Stimulated activated naive CD8-positive, alpha-beta T cell treated with anti-CD3 and anti-CD28 coated beads, Interleukin-15, Interleukin-2, amounts not matched to agents 100 U/mL and 50 U/mL, for 24 hours (primary cell): ENCODE measurements at regions not wholly inside any gene's neighbourhood (a gene's known extent, or its start where the extent isn't known, plus 50 kb on each side); places are given as distances from the start of the nearest gene placed in this dataset.

Experiments
- ATAC-seq: fragments of 150-1000 bp; cut with Tn5 transposase; one replicate; pipeline ENCODE4 v1.10.0; 2021
- DNase-seq: peaks from one replicate; pipeline ENCODE4 v3.0.0; 2021

DNA sequence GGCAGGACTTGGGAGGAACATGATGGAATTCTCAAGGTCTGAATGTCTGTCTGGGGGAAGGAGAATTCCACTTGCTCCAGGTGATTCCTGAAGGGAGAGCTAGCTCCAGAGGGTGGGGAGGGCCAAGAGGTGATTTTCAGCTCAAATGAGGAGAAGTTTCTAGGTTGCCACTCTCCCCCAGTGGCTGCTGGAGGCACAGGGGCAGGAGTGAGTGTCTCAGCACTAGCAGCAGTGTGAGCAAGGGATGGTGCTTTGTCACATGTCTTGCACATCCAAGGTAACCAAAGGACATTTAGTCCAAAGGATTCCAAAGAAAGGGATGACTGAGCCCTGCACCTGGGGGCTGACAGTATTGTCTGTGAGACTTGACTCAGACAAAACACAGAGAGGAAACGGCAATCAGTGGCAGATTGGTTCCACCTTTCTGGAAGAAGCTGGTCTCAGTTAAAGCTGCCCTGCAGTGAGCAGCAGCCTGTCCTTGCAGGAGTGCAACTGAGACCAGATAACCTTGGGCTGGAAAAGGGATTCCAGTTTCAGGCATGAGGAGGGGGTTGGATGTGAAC lies 51.2 kb upstream of the PCBD1 start:
- ATAC-seq (no peak), DNase-seq (no peak)

DNA sequence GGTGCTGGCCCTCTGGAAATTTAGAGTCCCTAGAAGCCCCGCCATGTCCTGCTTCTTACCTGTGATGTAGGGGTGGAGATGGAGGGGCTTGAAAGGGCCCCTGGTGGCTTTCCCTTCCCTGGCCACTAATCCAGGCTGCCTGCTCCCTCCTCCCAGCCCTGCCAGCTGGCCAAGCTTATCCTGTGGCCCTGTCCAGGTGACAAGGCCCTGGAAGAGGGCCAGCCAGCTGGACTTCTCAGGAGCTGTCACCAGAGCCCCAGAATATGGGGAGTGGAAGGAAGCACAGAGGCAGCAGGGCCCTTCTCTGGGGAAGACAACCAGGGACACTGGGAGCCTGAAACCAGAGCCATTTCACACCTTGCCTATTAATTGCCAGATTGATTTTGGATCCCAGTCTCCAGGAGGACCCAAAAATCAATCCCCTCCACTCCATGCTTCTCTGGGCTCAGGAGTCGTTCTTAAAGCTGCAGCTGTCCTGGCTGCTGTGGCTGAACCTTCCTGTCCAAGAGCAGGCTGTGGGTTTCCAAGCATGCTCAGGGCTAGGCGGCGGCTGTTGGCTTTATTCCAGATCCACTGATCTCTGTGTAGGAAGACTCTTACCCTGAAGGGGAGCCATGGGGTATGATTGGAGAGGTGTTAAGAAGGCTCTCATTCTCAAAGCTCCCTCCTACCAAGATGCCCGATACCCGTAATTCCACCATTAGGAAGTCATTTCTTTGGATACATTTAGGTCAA lies 52.6 kb upstream of the PCBD1 start:
- DNase-seq (no peak), ATAC-seq (no peak)

DNA sequence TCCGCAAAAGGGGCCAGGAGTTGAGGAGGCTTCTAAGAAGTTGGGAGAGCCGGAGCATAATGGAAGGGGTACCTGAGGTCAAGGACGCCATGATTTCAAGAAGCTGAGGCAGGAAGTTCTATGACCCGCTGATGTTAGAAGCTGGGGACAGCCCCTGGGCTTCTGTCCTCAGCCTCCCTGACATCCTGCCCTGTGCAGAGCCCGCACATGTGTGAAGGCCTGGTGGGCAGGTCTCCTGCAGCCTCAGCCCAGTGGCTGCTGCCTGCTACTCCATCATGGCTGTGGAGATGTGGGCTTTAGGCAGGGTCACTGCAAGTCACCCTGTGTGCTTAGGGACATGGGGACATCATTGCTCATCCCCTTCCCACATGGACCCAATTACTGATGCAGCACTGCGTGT lies 53.8 kb upstream of the PCBD1 start:
- ATAC-seq, result no peak
- no peak for DNase-seq

DNA sequence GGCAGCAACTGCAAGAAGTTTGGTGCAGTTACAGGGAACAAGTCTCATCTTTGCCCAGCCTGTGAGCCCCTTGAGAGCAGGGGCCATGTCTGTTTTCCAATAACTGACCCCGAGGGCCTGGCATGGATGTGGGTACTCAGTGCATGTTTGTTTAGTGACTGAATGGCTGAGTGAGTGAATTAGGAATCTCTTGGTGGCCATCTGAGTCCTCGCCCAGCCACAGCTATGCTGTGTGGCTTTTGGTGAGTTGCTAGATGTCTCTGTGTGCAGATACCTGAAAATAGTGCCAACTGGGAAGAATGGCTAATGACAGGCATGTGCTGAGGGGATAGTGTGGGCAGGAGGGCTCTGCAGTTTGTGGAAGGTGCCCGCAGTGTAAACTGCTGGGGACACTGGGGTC lies 54.4 kb upstream of the PCBD1 start:
- no peak for ATAC-seq
- DNase-seq, result no peak

DNA sequence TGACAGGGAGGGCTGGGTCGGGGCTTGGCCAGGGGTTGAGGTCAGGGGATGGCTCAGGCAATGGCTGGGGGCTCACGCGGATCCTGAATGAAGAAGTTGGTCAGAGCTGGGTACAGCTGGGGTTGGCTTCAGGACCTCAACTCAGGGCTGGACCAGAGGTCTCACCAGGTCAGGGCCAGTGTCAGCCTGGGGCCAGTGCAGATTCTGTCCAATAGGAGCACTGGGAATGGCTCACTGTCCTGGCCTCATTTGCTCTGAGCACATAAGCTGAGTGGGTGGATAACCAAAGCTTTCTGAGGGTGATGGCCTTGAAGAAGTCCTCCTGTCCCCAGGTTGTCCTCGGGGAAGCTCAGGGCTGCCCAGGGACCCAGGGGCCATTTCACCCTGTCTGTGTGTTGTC lies 54.9 kb upstream of the PCBD1 start:
- no peak for DNase-seq

DNA sequence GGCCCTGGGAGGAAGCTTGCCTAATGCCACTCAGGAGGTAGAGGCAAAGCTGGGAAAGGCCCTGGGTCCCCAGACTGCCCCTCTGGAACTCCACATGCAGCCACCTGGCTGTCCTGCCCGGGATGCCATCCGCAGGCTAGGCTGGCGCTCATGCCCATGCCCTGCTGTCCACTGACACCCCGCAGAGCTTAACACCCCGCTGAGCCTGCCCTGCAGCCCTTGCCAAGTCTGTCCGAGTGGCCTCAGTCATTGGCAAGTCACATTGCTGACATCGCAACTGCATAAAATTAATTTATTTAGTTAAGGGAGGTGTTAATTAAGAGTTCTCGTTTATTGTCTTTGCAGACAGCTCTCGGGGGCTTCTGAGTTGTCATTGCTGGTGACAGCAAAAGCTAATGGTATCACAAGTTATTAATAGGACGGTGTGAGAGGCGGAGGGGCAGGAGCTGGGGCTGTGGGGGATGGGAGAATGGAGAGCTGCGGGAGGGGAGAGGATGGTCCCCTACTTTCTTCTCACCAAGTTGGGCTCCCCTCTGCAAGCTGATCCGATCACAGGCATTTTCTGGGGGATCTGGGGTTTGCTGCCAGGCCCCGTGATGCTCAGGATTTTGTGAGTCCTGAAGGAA lies 55.6 kb upstream of the PCBD1 start:
- ATAC-seq, result no peak

More for the DNA sequence above, 54.9 kb upstream of the PCBD1 start:
- no peak for ATAC-seq

DNA sequence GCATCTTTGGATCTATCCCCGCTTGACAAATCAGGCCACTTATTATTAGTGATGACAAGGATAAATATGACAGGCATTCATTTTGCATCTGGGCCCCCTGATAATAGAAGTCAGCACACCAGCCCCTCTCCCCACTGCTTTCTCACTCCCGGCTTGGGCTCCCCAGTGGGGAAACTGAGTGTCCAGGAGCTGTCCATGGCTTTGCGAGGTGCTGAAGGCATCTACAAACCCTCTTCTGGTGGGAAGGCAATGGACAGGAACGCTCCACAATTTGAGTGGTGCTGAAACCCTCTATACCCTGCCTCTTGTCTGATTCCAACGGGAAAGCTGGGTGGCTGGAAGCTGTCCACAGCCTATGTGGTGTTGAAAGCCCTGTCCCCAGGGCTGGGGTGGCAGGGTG lies 61.7 kb upstream of the PCBD1 start:
- DNase-seq (no peak), ATAC-seq (no peak)

More for the DNA sequence above, 55.6 kb upstream of the PCBD1 start:
- no peak for DNase-seq

DNA sequence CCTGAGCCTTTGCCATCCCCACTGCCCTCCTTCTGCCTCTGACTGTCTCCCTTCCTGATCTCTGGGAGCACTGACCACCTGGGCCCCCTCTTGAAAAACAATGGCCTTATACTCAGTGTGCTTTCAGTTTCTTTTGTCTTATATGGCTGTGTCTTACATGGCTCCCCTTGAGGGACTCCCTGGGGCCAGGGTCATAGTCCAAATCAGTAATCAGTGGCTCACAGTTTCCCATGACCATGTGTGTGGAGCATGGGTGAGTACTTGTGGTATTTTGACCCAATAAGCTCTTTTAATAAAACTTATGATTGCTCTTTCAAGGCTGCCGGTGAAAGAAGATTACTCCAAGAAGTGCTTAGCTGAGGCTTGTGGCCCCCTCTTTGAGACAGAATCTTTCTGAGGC lies 62.4 kb upstream of the PCBD1 start:
- ATAC-seq (no peak), DNase-seq (no peak)

DNA sequence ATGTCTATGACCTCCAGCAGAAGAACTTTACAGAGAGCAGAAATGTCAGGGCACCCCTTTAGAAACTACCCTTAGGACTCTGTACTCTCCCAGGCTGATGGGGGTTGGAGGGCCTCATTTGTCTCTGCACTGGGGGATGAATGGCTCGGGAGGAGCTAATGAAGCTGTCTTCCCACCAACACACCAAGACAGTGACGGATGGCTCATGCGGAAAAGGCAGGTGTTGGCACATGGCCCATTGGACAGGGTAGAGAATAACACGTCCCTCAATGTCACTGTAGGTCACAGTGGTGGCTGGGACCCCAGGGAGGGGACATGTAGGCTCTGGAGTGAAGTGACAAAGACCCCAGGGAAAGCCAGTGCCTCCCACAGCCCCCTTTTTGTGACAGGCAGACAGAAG lies 64.0 kb upstream of the PCBD1 start:
- ATAC-seq, result no peak
- no peak for DNase-seq

DNA sequence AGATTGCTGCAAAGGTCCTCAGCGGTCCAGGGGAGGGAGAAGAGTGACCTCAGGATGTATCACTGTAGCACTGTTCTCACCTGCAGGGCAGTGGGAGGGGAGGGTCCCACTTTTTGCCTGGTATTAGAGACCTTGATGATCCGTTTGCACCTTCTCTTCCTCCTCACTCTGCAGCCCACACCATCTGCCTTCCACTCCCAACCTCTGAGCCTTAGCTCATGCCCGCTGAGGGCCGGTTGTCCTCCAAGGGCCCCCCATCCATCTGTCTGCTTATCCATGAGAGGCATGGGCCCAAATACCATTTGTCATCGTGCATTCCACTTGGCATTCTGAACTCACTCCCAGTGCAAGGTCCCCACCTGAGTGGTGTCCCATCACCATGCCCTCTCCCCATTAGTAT lies 64.6 kb upstream of the PCBD1 start:
- no peak for ATAC-seq
- no peak for DNase-seq

DNA sequence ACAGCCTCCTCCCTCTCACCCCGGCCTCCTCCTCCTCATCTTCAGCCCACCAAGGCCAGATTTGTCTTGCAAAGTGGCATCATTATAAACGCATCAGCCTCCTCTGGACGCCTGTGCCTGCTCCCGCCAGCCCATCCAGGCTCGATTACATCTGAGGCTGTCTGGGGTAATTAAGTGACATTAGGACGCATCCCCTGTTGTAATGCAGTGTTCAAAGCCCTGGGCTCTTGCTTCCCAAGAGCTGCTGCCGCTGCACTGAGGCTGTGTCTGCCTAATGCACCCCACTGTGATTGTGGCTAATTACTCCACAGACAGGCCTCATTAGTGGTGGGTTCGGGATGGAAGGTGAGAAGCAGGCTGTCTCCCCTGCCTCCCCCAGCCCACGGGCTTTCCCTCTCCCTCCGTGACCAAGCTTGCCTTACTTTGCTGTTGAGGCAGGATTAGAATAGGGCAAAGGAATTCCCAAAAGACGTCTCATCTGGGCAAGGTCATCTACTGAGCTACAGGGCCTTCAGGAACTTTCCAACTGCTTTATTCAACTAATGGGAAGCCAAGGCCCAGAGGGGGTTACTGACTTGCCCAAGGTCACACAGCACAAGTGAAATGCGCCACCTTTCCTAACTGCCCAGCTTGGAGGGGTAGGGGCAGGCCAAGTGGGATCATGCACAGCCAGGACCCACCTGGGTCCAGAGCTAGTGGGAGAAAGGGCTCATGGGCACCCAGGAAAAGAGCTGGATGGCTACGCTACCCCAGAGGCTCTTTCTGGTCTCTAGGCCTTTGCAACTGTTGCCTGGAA lies 66.2 kb upstream of the PCBD1 start:
- ATAC-seq (no peak), DNase-seq (no peak)

DNA sequence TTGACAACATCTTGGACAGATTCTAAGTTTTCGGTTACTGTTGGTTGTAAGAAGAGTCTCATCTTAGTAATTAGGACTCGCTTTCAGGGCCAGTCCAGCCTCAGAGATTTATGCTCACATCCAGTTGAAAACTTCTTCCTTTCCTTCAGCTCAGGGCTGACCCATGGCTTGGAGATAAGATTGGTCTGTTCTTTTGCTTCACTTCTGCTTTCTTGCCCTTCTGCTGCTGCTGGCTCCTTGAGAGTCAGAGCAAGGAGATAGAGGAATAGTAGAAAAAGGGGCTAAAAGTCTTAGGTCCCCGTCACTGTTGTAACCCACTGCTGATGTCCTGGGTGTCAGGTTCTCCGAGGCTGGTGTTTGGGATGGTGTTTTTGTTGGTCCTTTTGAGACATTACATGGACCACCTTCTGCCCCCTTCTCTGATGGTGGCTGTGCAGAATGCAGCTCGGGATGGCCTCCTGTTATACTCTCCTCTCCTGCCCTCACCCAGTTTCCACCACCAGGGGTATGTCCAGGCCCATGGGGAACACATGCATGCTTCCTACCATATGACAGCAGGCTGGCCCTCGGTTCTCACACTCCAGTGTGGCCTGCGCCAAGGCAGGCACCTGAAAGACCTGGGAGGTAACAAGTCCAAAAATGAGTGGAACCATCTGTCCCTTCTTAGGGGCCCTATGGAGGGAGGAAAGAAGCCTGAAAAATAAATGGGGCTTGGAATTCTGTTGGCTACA lies 67.8 kb upstream of the PCBD1 start:
- ATAC-seq, result no peak
- DNase-seq, result no peak

DNA sequence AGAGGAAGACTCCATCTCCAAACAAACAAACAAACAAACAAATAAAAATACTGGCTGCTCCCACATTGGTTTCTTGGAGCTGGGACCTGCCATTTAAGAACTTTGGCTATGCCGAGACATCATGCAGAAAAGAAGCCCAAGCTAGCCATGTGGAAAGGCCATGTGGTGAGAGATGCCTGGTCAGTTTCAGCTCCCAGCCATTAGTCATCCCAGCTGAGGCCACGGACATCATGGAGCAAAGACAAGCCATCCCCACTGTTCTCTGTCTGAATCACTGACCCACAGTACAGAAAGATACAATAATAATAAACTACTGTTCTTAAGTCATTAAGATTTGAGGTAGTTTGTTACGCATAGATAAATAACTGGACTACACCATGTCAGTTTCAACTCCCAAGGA lies 70.0 kb upstream of the PCBD1 start:
- no peak for ATAC-seq
- no peak for DNase-seq

DNA sequence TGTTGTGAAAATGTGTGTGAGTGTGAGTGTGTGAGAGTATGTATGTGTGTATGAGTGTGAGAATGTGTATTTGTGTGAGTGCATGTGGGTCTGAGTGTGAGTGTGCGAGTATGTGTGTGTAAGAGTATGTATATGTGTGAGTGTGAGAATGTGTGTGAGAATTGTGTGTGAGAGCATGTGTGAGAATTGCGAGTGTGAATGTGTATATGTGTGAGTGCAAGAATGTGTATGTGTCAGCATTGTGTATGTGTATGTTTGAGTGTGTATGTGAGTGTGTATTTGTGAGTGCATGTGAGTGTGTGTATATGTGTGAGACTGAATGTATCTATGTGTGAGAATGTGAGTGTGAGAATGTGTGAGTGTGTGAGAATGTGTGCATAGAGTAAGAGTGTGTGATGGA lies 72.0 kb upstream of the PCBD1 start:
- ATAC-seq (no peak), DNase-seq (no peak)

DNA sequence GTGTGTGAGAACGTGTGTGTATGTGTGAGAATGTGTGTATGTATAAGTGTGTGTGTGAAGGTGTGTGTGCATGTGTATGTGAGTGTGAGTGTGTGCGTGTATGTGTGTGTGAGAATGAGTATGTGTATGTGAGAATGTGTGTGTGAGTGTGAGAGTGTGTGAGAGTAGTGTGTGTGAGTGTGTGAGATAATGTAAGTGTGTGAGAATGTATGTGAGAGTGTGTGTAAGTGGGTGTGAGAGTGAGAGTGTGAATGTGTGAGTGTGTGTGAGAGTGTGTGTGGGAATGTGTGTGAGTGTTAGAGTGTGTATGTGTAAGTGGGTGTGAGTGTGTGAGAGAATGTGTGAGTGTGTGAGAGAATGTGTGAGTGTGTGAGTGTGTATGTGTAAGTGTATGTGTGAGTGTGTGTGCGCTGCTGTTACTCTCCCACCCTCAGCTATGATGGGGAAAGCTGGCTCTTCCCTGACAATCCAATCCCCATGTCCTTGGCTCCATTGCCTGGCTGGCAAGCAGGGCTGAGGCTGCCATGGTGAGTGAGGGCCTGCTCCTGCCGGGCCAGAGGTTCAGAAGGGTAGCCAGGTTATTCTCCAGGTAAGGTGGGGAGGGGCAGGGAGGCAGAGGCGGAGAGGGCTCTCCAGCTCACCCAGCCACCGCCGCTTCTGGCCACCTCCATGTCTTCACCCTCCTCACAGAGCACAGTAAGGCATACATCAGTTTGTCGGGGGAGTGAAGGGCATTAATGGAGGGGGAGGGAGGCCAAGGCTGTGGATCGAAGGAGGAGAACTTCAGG lies 72.6 kb upstream of the PCBD1 start:
- no peak for DNase-seq

DNA sequence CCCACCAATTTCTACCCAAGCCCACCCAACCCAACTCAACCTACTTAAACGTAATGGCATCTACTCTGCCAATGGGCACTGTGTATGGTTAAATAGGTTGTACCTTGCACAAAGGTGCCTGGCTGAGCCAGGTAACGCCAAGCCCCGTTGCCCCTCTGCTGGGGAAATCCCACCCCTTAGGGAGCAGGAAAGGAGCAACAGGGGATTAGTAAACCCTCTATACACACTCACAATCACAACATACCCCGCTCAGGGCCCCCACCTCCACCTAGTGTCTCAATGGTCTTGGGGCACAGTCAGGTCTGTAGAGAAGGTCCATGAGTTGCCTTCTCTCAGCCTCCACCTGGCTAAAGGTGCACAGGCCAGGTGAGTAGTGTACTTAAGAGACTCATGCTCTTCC lies 74.3 kb upstream of the PCBD1 start:
- no peak for DNase-seq
- no peak for ATAC-seq

More for the DNA sequence above, 72.6 kb upstream of the PCBD1 start:
- no peak for ATAC-seq

DNA sequence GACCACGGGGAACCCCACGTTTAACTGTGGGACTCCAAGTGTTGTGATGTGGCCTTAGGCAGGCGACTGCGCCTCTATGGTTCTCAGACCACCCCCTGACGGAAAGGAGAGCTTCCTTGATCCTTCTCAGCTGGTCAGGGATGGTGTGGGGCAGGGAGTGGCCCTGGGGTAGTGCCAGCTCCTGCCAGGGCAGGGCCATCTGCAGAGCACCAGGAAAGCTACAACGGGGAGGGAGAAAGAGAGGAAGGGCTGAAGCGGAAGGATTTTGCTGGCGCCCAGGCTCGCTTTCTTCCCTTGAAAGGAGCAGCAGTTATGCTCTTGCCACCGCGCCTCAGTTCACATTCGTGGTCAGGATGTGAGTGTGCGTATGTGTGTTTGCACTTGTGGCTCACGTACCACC lies 74.9 kb upstream of the PCBD1 start:
- no peak for ATAC-seq
- DNase-seq, result no peak

DNA sequence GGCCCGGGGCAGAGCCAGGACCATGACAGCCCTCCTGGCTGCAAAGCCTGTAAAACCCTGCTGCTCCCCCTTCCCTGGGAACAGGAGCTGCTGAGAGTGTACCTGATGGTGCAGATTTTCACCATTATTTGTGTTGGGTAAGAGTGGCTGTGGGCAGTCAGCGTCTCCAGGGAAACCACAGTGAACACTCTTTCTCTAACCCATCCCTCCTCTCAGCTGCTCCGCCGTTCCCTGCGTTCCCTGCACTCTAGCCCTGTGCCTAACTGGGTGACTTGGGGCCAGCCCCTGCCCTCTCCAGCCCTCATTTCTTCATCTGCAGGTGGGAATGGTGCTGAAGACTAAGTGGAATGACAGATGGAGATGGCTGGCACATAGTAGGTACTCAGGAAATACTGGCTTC lies 75.9 kb upstream of the PCBD1 start:
- ATAC-seq (no peak), DNase-seq (no peak)

DNA sequence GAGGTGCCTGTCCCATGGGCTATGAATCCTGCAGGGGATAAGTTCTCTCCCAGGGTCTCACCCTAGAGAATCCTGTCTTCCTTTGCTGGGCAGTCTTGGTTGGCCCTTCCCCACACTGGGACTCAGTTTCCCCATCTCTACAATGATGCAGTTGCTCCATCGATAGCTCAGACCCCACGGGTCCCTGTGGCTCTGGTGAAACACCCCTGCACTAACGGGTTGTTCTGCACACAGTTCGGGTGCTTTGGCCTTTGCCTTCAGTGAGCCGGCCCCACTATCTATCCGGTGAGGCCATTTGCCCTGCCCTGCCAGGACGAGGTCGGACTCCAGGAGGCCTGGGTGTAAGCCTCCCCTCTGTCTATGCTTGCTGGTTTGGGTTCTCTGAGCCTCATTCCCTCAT lies 76.5 kb upstream of the PCBD1 start:
- no peak for ATAC-seq
- no peak for DNase-seq

DNA sequence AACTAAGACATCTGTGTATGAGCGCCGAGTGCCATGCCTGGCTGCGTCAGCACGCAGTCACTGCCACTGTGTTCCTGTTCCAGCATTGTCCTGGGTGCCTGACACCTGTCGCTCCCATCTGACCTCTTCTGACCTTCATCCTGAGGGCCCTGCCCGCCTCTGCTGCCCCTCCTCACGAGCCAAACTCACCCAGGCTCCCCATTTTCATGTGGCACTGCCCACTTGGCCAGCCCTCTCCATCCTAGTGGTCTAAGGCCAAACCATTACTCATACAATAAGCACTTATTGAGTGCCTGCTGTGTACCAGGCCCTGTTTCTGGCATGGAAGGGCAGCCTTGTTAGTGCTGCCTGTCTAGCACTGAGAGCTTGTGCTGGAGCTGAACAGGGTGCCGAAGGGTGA lies 77.2 kb upstream of the PCBD1 start:
- ATAC-seq (no peak), DNase-seq (no peak)
